Left colon (tissue), 2 donors: ENCODE measurements at regions not wholly inside any gene's neighbourhood (a gene's known extent, or its start where the extent isn't known, plus 50 kb on each side); places are given as distances from the start of the nearest gene placed in this dataset.
"Not testable (repeated sequence)": the region's sequence is repeated elsewhere in the genome, so short reads cannot be mapped to it uniquely, and the experiment has no call there.

Experiments
- ATAC-seq: fragments of 200-7000 bp; cut with Tn5 transposase; one replicate; pipeline ENCODE4 v1.9.1; 2020; ENCODE audit warnings: mild to moderate bottlenecking, moderate library complexity
- DNase-seq, 2 donors: peaks; one replicate each; pipeline ENCODE4 v3.0.0-alpha.2; 2020
- intact Hi-C, 2 donors: fragments of 100-400 bp; cut with DNase I in 1 of 2; cut with micrococcal nuclease in 1 of 2; formaldehyde crosslinking; loops; one replicate each; pipeline versions ENCODE4 v1.11.2 to v1.14.0; 2022; cut with DNase I, micrococcal nuclease
- donor health status: DM: no; HTN: no; CAD: no.
- donor health status: DM: yes; HTN: yes; CAD: no.

DNA sequence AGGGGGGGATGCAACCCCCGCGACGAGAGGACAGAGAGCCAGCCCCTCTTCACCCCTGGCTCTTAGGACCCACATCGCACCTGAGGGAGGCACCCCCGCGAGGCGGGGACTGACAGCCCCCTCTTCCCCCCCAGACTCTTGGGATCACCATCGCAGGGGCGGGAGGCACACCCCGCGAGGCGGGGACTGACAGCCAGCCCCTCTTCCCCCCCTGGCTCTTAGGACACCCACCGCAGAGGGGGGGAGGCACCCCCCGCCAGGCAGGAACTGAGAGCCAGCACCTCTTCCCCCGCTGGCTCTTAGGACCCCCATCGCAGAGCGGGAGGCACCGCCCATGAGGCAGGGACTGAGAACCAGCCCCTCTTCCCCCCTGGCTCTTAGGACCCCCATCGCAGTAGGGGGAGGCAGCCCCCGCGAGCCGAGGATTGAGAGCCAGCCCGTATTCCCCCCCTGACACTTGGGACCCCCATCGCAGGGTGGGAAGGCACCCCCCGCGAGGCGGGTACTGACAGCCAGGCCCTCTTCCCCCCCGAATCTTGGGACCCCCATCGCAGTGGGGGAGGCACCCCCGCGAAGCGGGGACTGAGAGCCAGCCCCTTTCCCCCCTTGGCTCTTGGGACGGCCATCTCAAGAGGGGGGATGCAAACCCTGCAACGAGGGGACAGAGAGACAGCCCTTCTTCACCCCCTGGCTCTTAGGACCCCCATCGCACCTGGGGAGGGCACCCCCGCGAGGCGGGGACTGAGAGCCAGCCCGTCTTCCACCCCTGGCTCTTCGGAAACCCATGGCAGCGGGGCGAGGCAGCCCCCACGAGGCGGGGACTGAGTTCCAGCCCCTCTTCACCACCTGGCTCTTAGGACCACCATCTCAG is 2425.1 kb upstream of the PCDH20 start:
- intact Hi-C loops = no loop called here
- ATAC-seq = no peak
- DNase-seq = no peak

- no peak for DNase-seq
- intact Hi-C loops = no loop called here
Observed at GRCh38 chr13:63838366-63839110, 2422.9 kb upstream of the PCDH20 start.

GRCh38 chr13:63837701-63838100 is 2422.1 kb upstream of the PCDH20 start:
- ATAC-seq, intact Hi-C loops, DNase-seq: not testable (repeated sequence)

More at GRCh38 chr13:63838366-63839110, 2422.9 kb upstream of the PCDH20 start:
- ATAC-seq = no peak

- ATAC-seq, intact Hi-C loops, DNase-seq: not testable (repeated sequence)
Observed at GRCh38 chr13:63829609-63830008, 2414.0 kb upstream of the PCDH20 start.

GRCh38 chr13:63821785-63822184 is 2406.1 kb upstream of the PCDH20 start:
- DNase-seq, intact Hi-C loops, ATAC-seq: not testable (repeated sequence)

- intact Hi-C loops, ATAC-seq, DNase-seq: not testable (repeated sequence)
Observed at GRCh38 chr13:63811428-63812004, 2395.9 kb upstream of the PCDH20 start.

DNA sequence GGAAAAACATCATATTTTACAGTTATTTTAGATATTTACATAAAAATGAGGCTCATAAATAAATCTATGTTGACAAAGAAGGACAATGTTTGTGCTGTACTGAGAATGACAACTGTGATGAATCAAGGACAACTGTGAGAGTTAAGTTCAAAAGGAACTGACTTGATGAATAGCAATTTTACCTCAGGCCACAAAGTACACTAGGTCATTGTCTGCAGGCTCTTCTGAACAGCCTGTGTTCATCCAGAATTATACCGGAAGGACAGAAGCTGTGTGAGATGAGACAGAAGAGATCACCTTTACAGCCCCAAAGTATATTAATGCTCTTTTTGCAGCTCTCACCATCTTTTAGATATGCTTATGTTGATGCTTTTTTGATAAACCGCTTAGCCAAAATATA is 2375.5 kb upstream of the PCDH20 start:
- intact Hi-C loops, DNase-seq, ATAC-seq: not testable (repeated sequence)

- ATAC-seq = no peak
- intact Hi-C loops = no loop called here
- no peak for DNase-seq
Observed at GRCh38 chr13:63774133-63774532, 2358.5 kb upstream of the PCDH20 start.

GRCh38 chr13:63773476-63773875 is 2357.8 kb upstream of the PCDH20 start:
- no peak for DNase-seq
- intact Hi-C loops = no loop called here
- no peak for ATAC-seq

DNA sequence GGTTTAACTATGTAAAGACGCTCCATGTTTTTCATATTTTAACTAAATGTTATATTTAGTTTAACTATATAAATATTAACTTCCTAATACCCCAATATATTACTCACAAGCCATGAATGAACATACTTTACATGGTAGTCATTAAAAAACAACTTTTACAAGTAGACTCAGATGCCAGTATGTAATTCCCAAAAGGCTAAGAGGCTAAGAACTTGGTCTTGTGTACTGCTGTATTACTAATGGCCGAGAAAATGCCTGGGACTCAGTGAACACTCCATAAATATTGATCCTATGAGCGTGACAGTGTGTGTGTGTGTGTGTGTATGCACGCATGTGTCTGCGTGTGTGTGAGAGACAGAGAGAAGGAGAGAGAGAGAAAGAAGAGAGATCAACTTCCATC is 2342.0 kb upstream of the PCDH20 start:
- intact Hi-C loops, DNase-seq, ATAC-seq: not testable (repeated sequence)

DNA sequence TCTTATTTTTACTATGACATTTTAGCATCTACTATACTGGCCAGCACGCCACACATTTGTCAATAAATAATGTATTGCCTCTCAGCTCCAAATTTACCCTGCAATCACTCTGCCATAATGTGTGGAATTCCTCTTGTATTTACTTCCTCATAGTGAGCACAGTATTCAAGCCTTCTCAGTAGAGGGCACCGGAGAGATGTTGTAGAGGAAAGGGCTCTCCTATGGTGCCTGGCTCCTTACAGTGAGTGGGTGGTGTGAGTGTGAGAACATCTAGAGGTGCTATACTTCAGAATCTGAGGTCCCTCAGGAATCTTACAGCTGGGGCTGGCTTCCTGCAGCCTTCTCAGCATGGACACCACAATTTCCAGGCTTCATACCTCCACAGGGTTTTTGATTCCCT is 2334.2 kb upstream of the PCDH20 start:
- ATAC-seq, intact Hi-C loops, DNase-seq: not testable (repeated sequence)

GRCh38 chr13:63741814-63742101 is 2326.1 kb upstream of the PCDH20 start:
- ATAC-seq, DNase-seq, intact Hi-C loops: not testable (repeated sequence)

DNA sequence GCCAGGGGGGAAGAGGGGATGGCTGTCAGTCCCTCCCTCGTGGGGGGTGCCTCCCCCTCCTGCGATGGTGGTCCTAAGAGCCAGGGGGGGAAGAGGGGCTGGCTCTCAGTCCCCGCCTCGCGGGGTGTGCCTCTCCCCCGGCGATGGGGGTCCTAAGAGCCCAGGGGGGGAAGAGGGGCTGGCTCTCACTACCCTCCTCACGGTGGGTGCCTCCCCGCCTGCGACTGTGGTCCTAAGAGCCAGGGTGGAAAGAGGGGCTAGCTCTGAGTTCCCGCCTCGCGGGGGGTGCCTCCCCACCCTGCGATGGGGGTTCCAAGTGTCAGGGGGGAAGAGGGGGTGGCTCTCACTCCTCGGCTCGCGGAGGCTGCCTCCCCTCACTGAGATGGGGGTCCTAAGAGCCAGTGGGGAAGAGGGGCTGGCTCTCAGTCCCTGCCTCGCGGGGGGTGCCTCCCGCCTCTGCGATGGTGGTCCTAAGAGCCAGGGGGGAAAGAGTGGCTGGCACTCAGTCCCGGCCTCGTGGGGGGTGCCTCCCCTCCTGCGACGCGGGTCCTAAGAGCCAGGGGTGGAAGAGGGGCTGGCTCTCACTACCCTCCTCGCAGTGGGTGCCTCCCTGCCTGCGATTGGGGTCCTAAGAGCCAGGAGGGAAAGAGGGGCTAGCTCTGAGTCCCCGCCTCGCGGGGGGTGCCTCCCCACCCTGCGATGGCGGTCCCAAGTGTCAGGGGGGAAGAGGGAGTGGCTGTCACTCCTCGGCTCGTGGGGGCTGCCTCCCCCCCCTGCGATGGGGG is 2325.6 kb upstream of the PCDH20 start:
- ATAC-seq (no peak), DNase-seq (no peak)
- intact Hi-C loops = no loop called here

GRCh38 chr13:63739112-63739735 is 2323.6 kb upstream of the PCDH20 start:
- DNase-seq, intact Hi-C loops, ATAC-seq: not testable (repeated sequence)

- no peak for DNase-seq
- intact Hi-C loops = no loop called here
- ATAC-seq = no peak
Observed at GRCh38 chr13:63737418-63737817, 2321.8 kb upstream of the PCDH20 start.

DNA sequence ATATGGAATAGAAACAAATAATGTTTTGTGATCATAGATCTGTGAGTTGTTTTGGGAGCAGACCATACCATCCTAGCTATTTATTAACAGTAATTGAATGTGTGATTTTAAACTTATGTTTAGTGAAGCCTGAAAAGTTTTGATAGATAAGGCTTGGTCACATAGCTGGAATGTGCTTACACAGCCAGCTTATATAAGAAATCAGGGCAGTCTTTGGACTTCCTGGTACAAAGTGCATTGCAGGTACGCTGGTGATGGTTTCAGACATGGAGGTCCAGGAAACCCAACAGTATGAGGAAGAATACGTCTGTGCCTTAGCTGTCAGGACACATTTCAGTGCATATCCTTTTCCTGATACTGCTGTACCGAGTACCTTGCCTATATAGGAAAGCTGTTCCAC is 2316.2 kb upstream of the PCDH20 start:
- intact Hi-C loops = no loop called here
- no peak for DNase-seq
- no peak for ATAC-seq

- DNase-seq, ATAC-seq, intact Hi-C loops: not testable (repeated sequence)
Observed at GRCh38 chr13:63712159-63712558, 2296.5 kb upstream of the PCDH20 start.

DNA sequence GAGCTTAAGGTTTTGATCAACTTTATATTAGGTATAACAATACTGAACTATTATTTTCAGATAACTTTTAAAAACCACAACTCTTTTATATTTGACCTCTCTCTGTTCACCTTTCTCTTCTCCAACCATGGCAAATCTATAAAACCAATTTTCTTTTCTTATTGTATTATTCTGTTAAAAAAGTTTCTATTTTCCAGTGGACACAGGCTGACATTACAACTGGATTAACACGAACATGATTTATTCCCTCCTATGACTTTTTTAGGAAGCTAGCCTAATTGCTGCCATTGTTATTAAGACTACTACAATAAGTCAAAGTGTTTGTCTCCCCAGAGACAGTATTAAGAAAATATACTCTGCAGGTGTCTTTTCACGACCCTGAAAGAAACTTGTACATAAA is 2291.1 kb upstream of the PCDH20 start:
- no peak for ATAC-seq
- intact Hi-C loops = no loop called here
- DNase-seq = no peak
